A549 (cell line): ENCODE measurements at regions not wholly inside any gene's neighbourhood (a gene's known extent, or its start where the extent isn't known, plus 50 kb on each side); places are given as distances from the start of the nearest gene placed in this dataset.

Experiments used
- POLR2A ChIP-seq: IDR thresholded peaks from 2 replicates; pipeline ENCODE4 v1.6.1; 2012; ENCODE audit warnings: mild to moderate bottlenecking, low read length
- RFX5 ChIP-seq: fragments of 450-650 bp; IDR thresholded peaks from 2 replicates; pipeline ENCODE4 v1.7.1; 2014; ENCODE audit warnings: antibody characterized with exemption, mild to moderate bottlenecking, moderate library complexity
- SMC3 ChIP-seq: fragments of >200 bp; sonication (Bioruptor Twin); formaldehyde crosslinking; IDR thresholded peaks from 3 replicates; pipeline ENCODE4 v1.6.1; 2018; ENCODE audit warnings: inconsistent platforms
- TF ChIP-seq, protein P1 (sequence below): fragments of >200 bp; sonication (Bioruptor Twin); formaldehyde crosslinking; IDR thresholded peaks from 3 replicates; pipeline ENCODE4 v1.5.1; 2016
- TF ChIP-seq, protein P2 (sequence below): IDR thresholded peaks from 2 replicates; pipeline ENCODE4 v1.6.1; 2012

DNA sequence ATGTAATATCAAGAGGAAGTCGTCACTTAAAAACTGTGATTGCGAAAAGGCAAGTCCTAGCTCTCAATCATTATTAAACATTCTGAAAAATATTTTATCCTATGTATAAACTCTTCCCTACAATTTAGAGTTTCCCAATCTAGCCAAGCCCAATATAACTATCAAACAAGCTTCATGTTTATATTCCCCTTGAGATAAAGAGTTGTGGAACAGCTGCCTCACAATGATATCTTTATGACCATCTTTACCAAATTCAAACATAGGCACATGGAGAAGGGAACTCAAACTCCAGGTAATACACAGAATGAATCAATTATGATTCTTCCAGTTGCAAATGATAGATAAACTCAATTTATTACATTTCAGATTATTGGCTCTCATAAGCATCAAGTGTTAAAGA is 1468.7 kb downstream of the EFNA5 start:
- TF ChIP-seq, protein P1, sequence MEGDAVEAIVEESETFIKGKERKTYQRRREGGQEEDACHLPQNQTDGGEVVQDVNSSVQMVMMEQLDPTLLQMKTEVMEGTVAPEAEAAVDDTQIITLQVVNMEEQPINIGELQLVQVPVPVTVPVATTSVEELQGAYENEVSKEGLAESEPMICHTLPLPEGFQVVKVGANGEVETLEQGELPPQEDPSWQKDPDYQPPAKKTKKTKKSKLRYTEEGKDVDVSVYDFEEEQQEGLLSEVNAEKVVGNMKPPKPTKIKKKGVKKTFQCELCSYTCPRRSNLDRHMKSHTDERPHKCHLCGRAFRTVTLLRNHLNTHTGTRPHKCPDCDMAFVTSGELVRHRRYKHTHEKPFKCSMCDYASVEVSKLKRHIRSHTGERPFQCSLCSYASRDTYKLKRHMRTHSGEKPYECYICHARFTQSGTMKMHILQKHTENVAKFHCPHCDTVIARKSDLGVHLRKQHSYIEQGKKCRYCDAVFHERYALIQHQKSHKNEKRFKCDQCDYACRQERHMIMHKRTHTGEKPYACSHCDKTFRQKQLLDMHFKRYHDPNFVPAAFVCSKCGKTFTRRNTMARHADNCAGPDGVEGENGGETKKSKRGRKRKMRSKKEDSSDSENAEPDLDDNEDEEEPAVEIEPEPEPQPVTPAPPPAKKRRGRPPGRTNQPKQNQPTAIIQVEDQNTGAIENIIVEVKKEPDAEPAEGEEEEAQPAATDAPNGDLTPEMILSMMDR, result no peak
- TF ChIP-seq, protein P2, sequence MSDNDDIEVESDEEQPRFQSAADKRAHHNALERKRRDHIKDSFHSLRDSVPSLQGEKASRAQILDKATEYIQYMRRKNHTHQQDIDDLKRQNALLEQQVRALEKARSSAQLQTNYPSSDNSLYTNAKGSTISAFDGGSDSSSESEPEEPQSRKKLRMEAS, result no peak
- no peak for TF ChIP-seq POLR2A
- no peak for TF ChIP-seq SMC3
- TF ChIP-seq RFX5, result no peak
